ENCODE measurements at regions not wholly inside any gene's neighbourhood (a gene's known extent, or its start where the extent isn't known, plus 50 kb on each side); places are given as distances from the start of the nearest gene placed in this dataset.

GRCh38 chr10:78889536-78890063 lies 179.2 kb upstream of the ZMIZ1 start:
- Mint-ChIP-seq H3K27me3 (ENCODE audit: unreplicated experiment) (peaks cover 56% of the 10 kb centered on the region), H3K9me3 (ENCODE audit: low read depth, unreplicated experiment) (peaks cover 12% of the 10 kb centered on the region), H3K4me3 (ENCODE audit: low read depth, unreplicated experiment) (no peak overlapping the region), H3K36me3 (ENCODE audit: insufficient read depth, unreplicated experiment) (no peaks in the 10 kb centered on the region), H3K27ac (ENCODE audit: unreplicated experiment) (no peak overlapping the region), H3K4me1 (ENCODE audit: low read depth, unreplicated experiment) (no peaks in the 10 kb centered on the region)
- CTCF ChIA-PET = interaction anchor here (1.4 kb wide), 1 partner anchor 216 kb away, joined by 4 read pairs; no protein-coding TSS in a partner anchor
- TF ChIP-seq CTCF (IDR thresholded peaks at IDR 0.05; ENCODE audit: unreplicated experiment) = no peak
- intact Hi-C loops (cut with micrococcal nuclease; ENCODE audit: unreplicated experiment) = no loop called here
- DNase-seq = no peak
- no TSS peak for BruUV-seq (replicated peaks)

GRCh38 chr10:78890506-78890905 lies 178.3 kb upstream of the ZMIZ1 start:
- peaks cover 65% of the 10 kb centered on the region for H3K27me3 Mint-ChIP-seq (ENCODE audit: unreplicated experiment)
- H3K27ac Mint-ChIP-seq (ENCODE audit: unreplicated experiment) = no peak overlapping the region
- H3K36me3 Mint-ChIP-seq (ENCODE audit: insufficient read depth, unreplicated experiment) = no peaks in the 10 kb centered on the region
- H3K4me1 Mint-ChIP-seq (ENCODE audit: low read depth, unreplicated experiment) = no peaks in the 10 kb centered on the region
- BruUV-seq (replicated peaks) = no TSS peak
- intact Hi-C loops (cut with micrococcal nuclease; ENCODE audit: unreplicated experiment) = no loop called here
- CTCF ChIA-PET = interaction anchor here (1.4 kb wide), 1 partner anchor 217 kb away, joined by 4 read pairs; no protein-coding TSS in a partner anchor
- H3K4me3 Mint-ChIP-seq (ENCODE audit: low read depth, unreplicated experiment) = no peak overlapping the region
- no peak for TF ChIP-seq CTCF (IDR thresholded peaks at IDR 0.05; ENCODE audit: unreplicated experiment)
- DNase-seq = no peak
- peaks cover 12% of the 10 kb centered on the region for H3K9me3 Mint-ChIP-seq (ENCODE audit: low read depth, unreplicated experiment)

GRCh38 chr10:78891741-78892140 lies 177.0 kb upstream of the ZMIZ1 start:
- no peaks in the 10 kb centered on the region for H3K36me3 Mint-ChIP-seq (ENCODE audit: insufficient read depth, unreplicated experiment)
- H3K9me3 Mint-ChIP-seq (ENCODE audit: low read depth, unreplicated experiment) = peaks cover 2% of the 10 kb centered on the region
- CTCF ChIA-PET = interaction anchor here (0.6 kb wide), 1 partner anchor 259 kb away, joined by 9 read pairs; no protein-coding TSS in a partner anchor
- H3K27ac Mint-ChIP-seq (ENCODE audit: unreplicated experiment) = no peak overlapping the region
- TF ChIP-seq CTCF (IDR thresholded peaks at IDR 0.05; ENCODE audit: unreplicated experiment) = no peak
- no peak for DNase-seq
- BruUV-seq (replicated peaks) = no TSS peak
- no peak overlapping the region for H3K4me3 Mint-ChIP-seq (ENCODE audit: low read depth, unreplicated experiment)
- H3K27me3 Mint-ChIP-seq (ENCODE audit: unreplicated experiment) = peaks cover 65% of the 10 kb centered on the region
- no peaks in the 10 kb centered on the region for H3K4me1 Mint-ChIP-seq (ENCODE audit: low read depth, unreplicated experiment)
- intact Hi-C loops (cut with micrococcal nuclease; ENCODE audit: unreplicated experiment) = no loop called here

- DNase-seq = no peak
- Mint-ChIP-seq H3K9me3 (ENCODE audit: low read depth, unreplicated experiment) (no peaks in the 10 kb centered on the region), H3K4me1 (ENCODE audit: low read depth, unreplicated experiment) (no peaks in the 10 kb centered on the region), H3K27me3 (ENCODE audit: unreplicated experiment) (peaks cover 65% of the 10 kb centered on the region), H3K36me3 (ENCODE audit: insufficient read depth, unreplicated experiment) (no peaks in the 10 kb centered on the region), H3K27ac (ENCODE audit: unreplicated experiment) (no peak overlapping the region), H3K4me3 (ENCODE audit: low read depth, unreplicated experiment) (no peak overlapping the region)
- CTCF ChIA-PET = interaction anchor here (0.6 kb wide), 1 partner anchor 195 kb away, joined by 4 read pairs; no protein-coding TSS in a partner anchor
- BruUV-seq (replicated peaks) = no TSS peak
- no peak for TF ChIP-seq CTCF (IDR thresholded peaks at IDR 0.05; ENCODE audit: unreplicated experiment)
- intact Hi-C loops (cut with micrococcal nuclease; ENCODE audit: unreplicated experiment) = no loop called here
Measured at GRCh38 chr10:78892338-78893176, 176.2 kb upstream of the ZMIZ1 start.
